H1 (cell line): ENCODE measurements at regions not wholly inside any gene's neighbourhood (a gene's known extent, or its start where the extent isn't known, plus 50 kb on each side); places are given as distances from the start of the nearest gene placed in this dataset.

Source experiments
- CTCF ChIA-PET: fragments of 300-600 bp; sonication (Branson Sonifier 250); formaldehyde crosslinking; loops from one replicate; lab custom pipeline; 2021; ENCODE audit not compliant: partially characterized antibody; lab: Charles Lee
- POLR2A ChIA-PET: fragments of 300-600 bp; sonication (Branson Sonifier 250); formaldehyde crosslinking; loops from one replicate; lab custom pipeline; 2021; ENCODE audit warnings: inconsistent platforms; ENCODE audit not compliant: partially characterized antibody; lab: Charles Lee
- DNase-seq, 2 experiments: peaks; one replicate each; pipeline versions ENCODE4 v3.0.0 to v3.0.0-alpha.2; 2010 to 2022; ENCODE audit warnings: low spot score in 2 of 2, low read depth in 1 of 2, mixed read lengths in 1 of 2
- FAIRE-seq: peaks from 2 replicates; lab custom pipeline; 2011; peaks lifted over from hg19 to GRCh38; lab: Jason Lieb, UNC
- H2AFZ ChIP-seq: 2 replicates; pipeline ENCODE4 v1.8.1; 2012; ENCODE audit warnings: low read length, inconsistent platforms
- H2AK5ac ChIP-seq: 2 replicates; pipeline ENCODE4 v1.6.1; 2013; ENCODE audit warnings: low read depth, low read length
- H2BK120ac ChIP-seq: replicated peaks from 2 replicates; pipeline ENCODE3; 2013; ENCODE audit warnings: low read depth, low read length, inconsistent platforms
- H2BK12ac ChIP-seq: 2 replicates; pipeline ENCODE4 v1.6.1; 2013; ENCODE audit warnings: low read depth, low read length
- H2BK15ac ChIP-seq: 2 replicates; pipeline ENCODE4 v1.6.1; 2013; ENCODE audit warnings: low read length
- H2BK20ac ChIP-seq: 2 replicates; pipeline ENCODE4 v1.6.1; 2013; ENCODE audit warnings: low read length
- H2BK5ac ChIP-seq: 2 replicates; pipeline ENCODE4 v1.6.1; 2013; ENCODE audit warnings: low read depth, low read length
- H3K14ac ChIP-seq: 2 replicates; pipeline ENCODE4 v1.6.1; 2013; ENCODE audit warnings: inconsistent platforms; ENCODE audit not compliant: insufficient read length
- H3K18ac ChIP-seq: 2 replicates; pipeline ENCODE4 v1.6.1; 2013; ENCODE audit warnings: low read length; ENCODE audit errors: extremely low read depth
- H3K23ac ChIP-seq: 2 replicates; pipeline ENCODE4 v1.6.1; 2013; ENCODE audit warnings: inconsistent platforms; ENCODE audit not compliant: insufficient read length
- H3K23me2 ChIP-seq: 2 replicates; pipeline ENCODE4 v1.6.1; 2013; ENCODE audit warnings: low read depth, low read length
- H3K27ac ChIP-seq: 2 replicates; pipeline ENCODE4 v1.6.1; 2011; ENCODE audit warnings: low read depth, low read length, inconsistent platforms
- H3K27me3 ChIP-seq, 4 experiments: replicated peaks in 1 of 4; 1 replicate in 1 of 4; 2 replicates in 3 of 4; pipeline versions ENCODE4 v1.6.1 to v1.8.1; 2011 to 2013; ENCODE audit warnings: low read length in 3 of 4, mild to moderate bottlenecking in 3 of 4, inconsistent platforms in 2 of 4, mixed read lengths in 2 of 4, moderate library complexity in 1 of 4; ENCODE audit not compliant: control insufficient read depth in 3 of 4, insufficient read depth in 3 of 4; ENCODE audit errors: extremely low read depth in 1 of 4
- H3K36me3 ChIP-seq, 4 experiments: 2 replicates each; pipeline versions ENCODE4 v1.6.1 to v1.8.1; 2011 to 2013; ENCODE audit warnings: mild to moderate bottlenecking in 4 of 4, low read length in 3 of 4, moderate library complexity in 2 of 4, control low read depth in 1 of 4, inconsistent platforms in 1 of 4; ENCODE audit not compliant: insufficient read depth in 4 of 4, control insufficient read depth in 2 of 4
- H3K4ac ChIP-seq: replicated peaks from 2 replicates; pipeline ENCODE3; 2013; ENCODE audit warnings: low read length, low read depth, mixed read lengths, inconsistent platforms; ENCODE audit not compliant: insufficient read length
- H3K4me1 ChIP-seq, 4 experiments: replicated peaks in 1 of 4; 1 replicate in 1 of 4; 2 replicates in 3 of 4; pipeline versions ENCODE4 v1.6.1 to v1.8.1; 2011 to 2013; ENCODE audit warnings: low read length in 3 of 4, inconsistent platforms in 2 of 4, mixed read lengths in 1 of 4; ENCODE audit not compliant: insufficient read depth in 4 of 4, control insufficient read depth in 3 of 4
- H3K4me2 ChIP-seq, 2 experiments: 2 replicates each; pipeline versions ENCODE4 v1.6.1 to v1.8.1; 2011 to 2013; ENCODE audit warnings: low read depth in 2 of 2, low read length in 2 of 2, control low read depth in 1 of 2, inconsistent platforms in 1 of 2, mild to moderate bottlenecking in 1 of 2; ENCODE audit not compliant: insufficient read depth in 1 of 2
- H3K4me3 ChIP-seq, 4 experiments: fragments of 200-600, 300-600 bp in 1 of 4; sonication (generic), shearing (Covaris generic), sonication (Bioruptor Twin) in 1 of 4; 2 replicates each; pipeline versions ENCODE4 v1.5.1 to v1.8.1; 2011 to 2016; ENCODE audit warnings: low read length in 4 of 4, low read depth in 3 of 4, control low read depth in 2 of 4, inconsistent platforms in 2 of 4, mild to moderate bottlenecking in 2 of 4, mixed read lengths in 1 of 4, moderate library complexity in 1 of 4; ENCODE audit not compliant: insufficient read depth in 2 of 4; ENCODE audit errors: extremely low read depth in 1 of 4
- H3K56ac ChIP-seq: replicated peaks from 2 replicates; pipeline ENCODE3; 2013; ENCODE audit warnings: low read depth, mild to moderate bottlenecking, mixed read lengths, low read length, inconsistent platforms; ENCODE audit not compliant: insufficient read length
- H3K79me1 ChIP-seq: 2 replicates; pipeline ENCODE4 v1.6.1; 2013; ENCODE audit warnings: low read depth, low read length, control low read depth
- H3K79me2 ChIP-seq, 2 experiments: 2 replicates each; pipeline versions ENCODE4 v1.6.1 to v1.8.1; 2012 to 2013; ENCODE audit warnings: low read length in 2 of 2, mild to moderate bottlenecking in 2 of 2, inconsistent platforms in 1 of 2; ENCODE audit not compliant: insufficient read depth in 2 of 2, control insufficient read depth in 1 of 2
- H3K9ac ChIP-seq, 4 experiments: replicated peaks in 1 of 4; 1 replicate in 1 of 4; 2 replicates in 3 of 4; pipeline versions ENCODE4 v1.6.1 to v1.8.1; 2011 to 2013; ENCODE audit warnings: low read depth in 3 of 4, low read length in 3 of 4, control low read depth in 2 of 4, mild to moderate bottlenecking in 2 of 4, moderate library complexity in 2 of 4, inconsistent platforms in 1 of 4; ENCODE audit errors: extremely low read depth in 1 of 4
- H3K9me3 ChIP-seq, 2 experiments: 2 replicates each; pipeline versions ENCODE4 v1.6.1 to v1.8.1; 2012 to 2013; ENCODE audit warnings: mild to moderate bottlenecking in 2 of 2, moderate library complexity in 2 of 2, control low read depth in 1 of 2, inconsistent platforms in 1 of 2, low read depth in 1 of 2, low read length in 1 of 2, mixed read lengths in 1 of 2; ENCODE audit not compliant: insufficient read depth in 2 of 2
- H4K20me1 ChIP-seq, 2 experiments: replicated peaks in 1 of 2; 2 replicates each; pipeline versions ENCODE3 to v1.8.1; 2011 to 2013; ENCODE audit warnings: inconsistent platforms in 2 of 2, low read length in 2 of 2, mild to moderate bottlenecking in 1 of 2; ENCODE audit not compliant: insufficient read depth in 2 of 2, control insufficient read depth in 1 of 2
- H4K5ac ChIP-seq: 2 replicates; pipeline ENCODE4 v1.6.1; 2013; ENCODE audit warnings: low read length, low read depth, mixed read lengths, inconsistent platforms; ENCODE audit not compliant: insufficient read length
- H4K8ac ChIP-seq: 2 replicates; pipeline ENCODE4 v1.8.0; 2013; ENCODE audit warnings: mild to moderate bottlenecking, moderate library complexity, low read length, inconsistent platforms; ENCODE audit not compliant: insufficient read depth; ENCODE audit errors: extremely low read depth
- H4K91ac ChIP-seq: replicated peaks from 2 replicates; pipeline ENCODE3; 2013; ENCODE audit warnings: low read length, mixed read lengths, inconsistent platforms; ENCODE audit not compliant: insufficient read length
- CBX5 ChIP-seq: fragments of 300-800, 300-1000 bp; sonication (generic); IDR thresholded peaks from 2 replicates; pipeline ENCODE4 v1.7.1; 2016; ENCODE audit warnings: antibody characterized with exemption, low read length, low read depth
- GABPA ChIP-seq: IDR thresholded peaks from 2 replicates; pipeline ENCODE4 v1.6.1; 2011; ENCODE audit warnings: mild to moderate bottlenecking, low read length, moderate library complexity, borderline replicate concordance; ENCODE audit not compliant: insufficient read depth
- HDAC6 ChIP-seq: IDR thresholded peaks from one replicate; pipeline ENCODE4 v1.7.1; 2012; ENCODE audit warnings: low read depth, mild to moderate bottlenecking, inconsistent platforms, low read length, moderate library complexity
- MAFK ChIP-seq: IDR thresholded peaks from 2 replicates; pipeline ENCODE4 v1.6.1; 2012; ENCODE audit warnings: low read depth, mild to moderate bottlenecking, improper control_type of control experiment, low read length
- SAP30 ChIP-seq: fragments of 300-600 bp; sonication (generic); IDR thresholded peaks from 2 replicates; pipeline ENCODE4 v1.7.1; 2012; ENCODE audit warnings: low read length, moderate library complexity, mild to moderate bottlenecking, inconsistent platforms; ENCODE audit not compliant: insufficient read depth, insufficient replicate concordance
- WGBS, 2 experiments: shearing (Covaris generic) in 1 of 2; methylation state at CpG; one replicate each; pipeline versions ENCODE4 v1.1.6 to v1.1.7; 2013 to 2015; ENCODE audit warnings: low lambda C conversion rate in 2 of 2, mixed read lengths in 2 of 2, inconsistent platforms in 1 of 2, low coverage in 1 of 2, missing lambda C conversion rate in 1 of 2; ENCODE audit not compliant: insufficient replicate concordance in 2 of 2, insufficient coverage in 1 of 2, insufficient read length in 1 of 2; ENCODE audit errors: extremely low coverage in 1 of 2, missing lambda C conversion rate in 1 of 2; 5-methylcytosine and 5-hydroxymethylcytosine counted together
- TF ChIP-seq, protein P1 (sequence below): IDR thresholded peaks from 2 replicates; pipeline ENCODE4 v1.6.1; 2011; ENCODE audit warnings: low read length, improper control_type of control experiment
- TF ChIP-seq, protein P2 (sequence below), 3 experiments: IDR thresholded peaks; 1 replicate in 2 of 3; 2 replicates in 1 of 3; pipeline versions ENCODE4 v1.5.1 to v1.6.1; 2011; ENCODE audit warnings: low read length in 3 of 3, mild to moderate bottlenecking in 3 of 3, inconsistent platforms in 2 of 3, low read depth in 1 of 3, moderate library complexity in 1 of 3; ENCODE audit not compliant: insufficient read depth in 1 of 3; ENCODE audit errors: control extremely low read depth in 1 of 3
- TF ChIP-seq, protein P3 (sequence below): IDR thresholded peaks from 2 replicates; pipeline ENCODE4 v1.6.1; 2012; ENCODE audit warnings: inconsistent platforms

DNA sequence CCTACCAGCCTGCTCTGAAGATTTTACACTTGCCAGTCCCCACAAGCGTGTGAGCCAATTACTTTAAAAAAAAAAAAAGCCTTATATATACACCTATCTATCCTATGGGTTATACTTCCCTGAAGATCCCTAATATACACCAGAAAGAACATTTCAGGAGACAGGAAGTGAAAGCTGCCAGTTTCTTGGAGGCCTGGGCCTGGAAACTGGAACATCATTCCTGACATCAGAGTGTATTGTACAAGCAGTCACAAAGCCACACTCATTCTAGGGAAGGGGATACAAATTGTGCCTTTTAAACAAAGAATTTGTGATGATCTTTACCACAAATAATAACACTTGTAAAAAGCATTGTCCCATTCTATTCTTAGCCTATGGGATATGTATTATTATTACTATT lies 98.3 kb upstream of the FBN2 start:
- no peak overlapping the region for H3K4ac ChIP-seq
- WGBS, 2 experiments = 89% methylated on average over 1 of the region's 1 CpG; no CpG with 5 or more reads in 1 of the 2 experiments
- no peak overlapping the region for H3K56ac ChIP-seq
- POLR2A ChIA-PET = no interaction called here
- FAIRE-seq = no peak
- no peaks in the 10 kb centered on the region for H4K20me1 ChIP-seq
- H2BK20ac ChIP-seq = no peak overlapping the region
- TF ChIP-seq GABPA (no peak), CBX5 (no peak), MAFK (no peak), HDAC6 (no peak), SAP30 (no peak)
- TF ChIP-seq, protein P1, sequence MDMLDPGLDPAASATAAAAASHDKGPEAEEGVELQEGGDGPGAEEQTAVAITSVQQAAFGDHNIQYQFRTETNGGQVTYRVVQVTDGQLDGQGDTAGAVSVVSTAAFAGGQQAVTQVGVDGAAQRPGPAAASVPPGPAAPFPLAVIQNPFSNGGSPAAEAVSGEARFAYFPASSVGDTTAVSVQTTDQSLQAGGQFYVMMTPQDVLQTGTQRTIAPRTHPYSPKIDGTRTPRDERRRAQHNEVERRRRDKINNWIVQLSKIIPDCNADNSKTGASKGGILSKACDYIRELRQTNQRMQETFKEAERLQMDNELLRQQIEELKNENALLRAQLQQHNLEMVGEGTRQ = no peak
- TF ChIP-seq, protein P2, sequence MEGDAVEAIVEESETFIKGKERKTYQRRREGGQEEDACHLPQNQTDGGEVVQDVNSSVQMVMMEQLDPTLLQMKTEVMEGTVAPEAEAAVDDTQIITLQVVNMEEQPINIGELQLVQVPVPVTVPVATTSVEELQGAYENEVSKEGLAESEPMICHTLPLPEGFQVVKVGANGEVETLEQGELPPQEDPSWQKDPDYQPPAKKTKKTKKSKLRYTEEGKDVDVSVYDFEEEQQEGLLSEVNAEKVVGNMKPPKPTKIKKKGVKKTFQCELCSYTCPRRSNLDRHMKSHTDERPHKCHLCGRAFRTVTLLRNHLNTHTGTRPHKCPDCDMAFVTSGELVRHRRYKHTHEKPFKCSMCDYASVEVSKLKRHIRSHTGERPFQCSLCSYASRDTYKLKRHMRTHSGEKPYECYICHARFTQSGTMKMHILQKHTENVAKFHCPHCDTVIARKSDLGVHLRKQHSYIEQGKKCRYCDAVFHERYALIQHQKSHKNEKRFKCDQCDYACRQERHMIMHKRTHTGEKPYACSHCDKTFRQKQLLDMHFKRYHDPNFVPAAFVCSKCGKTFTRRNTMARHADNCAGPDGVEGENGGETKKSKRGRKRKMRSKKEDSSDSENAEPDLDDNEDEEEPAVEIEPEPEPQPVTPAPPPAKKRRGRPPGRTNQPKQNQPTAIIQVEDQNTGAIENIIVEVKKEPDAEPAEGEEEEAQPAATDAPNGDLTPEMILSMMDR (IDR thresholded peaks at IDR 0.05; ENCODE audit: control extremely low read depth in 1 of 3, insufficient read depth in 1 of 3, low read depth in 1 of 3, low read length in 3 of 3) = no peak
- TF ChIP-seq, protein P3, sequence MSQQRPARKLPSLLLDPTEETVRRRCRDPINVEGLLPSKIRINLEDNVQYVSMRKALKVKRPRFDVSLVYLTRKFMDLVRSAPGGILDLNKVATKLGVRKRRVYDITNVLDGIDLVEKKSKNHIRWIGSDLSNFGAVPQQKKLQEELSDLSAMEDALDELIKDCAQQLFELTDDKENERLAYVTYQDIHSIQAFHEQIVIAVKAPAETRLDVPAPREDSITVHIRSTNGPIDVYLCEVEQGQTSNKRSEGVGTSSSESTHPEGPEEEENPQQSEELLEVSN = no peak
- no peaks in the 10 kb centered on the region for H3K79me2 ChIP-seq
- H2BK120ac ChIP-seq = no peak overlapping the region
- H3K4me3 ChIP-seq = no peak overlapping the region
- H2BK12ac ChIP-seq = no peak overlapping the region
- no peak for DNase-seq
- no peak overlapping the region for H2AK5ac ChIP-seq
- H3K4me2 ChIP-seq = no peak overlapping the region
- H3K23ac ChIP-seq = no peak overlapping the region
- H3K4me1 ChIP-seq = no peaks in the 10 kb centered on the region
- no peak overlapping the region for H3K14ac ChIP-seq
- no peak overlapping the region for H3K18ac ChIP-seq
- H3K9me3 ChIP-seq = no peaks in the 10 kb centered on the region
- no peak overlapping the region for H2AFZ ChIP-seq
- no peaks in the 10 kb centered on the region for H3K36me3 ChIP-seq
- no peak overlapping the region for H4K8ac ChIP-seq
- H4K5ac ChIP-seq = no peak overlapping the region
- H3K27ac ChIP-seq = no peak overlapping the region
- H3K27me3 ChIP-seq = no peaks in the 10 kb centered on the region
- CTCF ChIA-PET = interaction anchor here (1.3 kb wide), 1 partner anchor 11 kb away, joined by 3 read pairs; no protein-coding TSS in a partner anchor
- no peak overlapping the region for H2BK15ac ChIP-seq
- no peak overlapping the region for H4K91ac ChIP-seq
- H3K9ac ChIP-seq = no peak overlapping the region
- no peaks in the 10 kb centered on the region for H3K79me1 ChIP-seq
- H2BK5ac ChIP-seq = no peak overlapping the region
- no peaks in the 10 kb centered on the region for H3K23me2 ChIP-seq
